Stimulated activated CD8-positive, alpha-beta memory T cell treated with anti-CD3 and anti-CD28 coated beads, Interleukin-15, amount 100 ng/mL, for 48 hours (primary cell): ENCODE measurements at regions not wholly inside any gene's neighbourhood (a gene's known extent, or its start where the extent isn't known, plus 50 kb on each side); places are given as distances from the start of the nearest gene placed in this dataset.

Experiments used
- DNase-seq, 2 donors: peaks; one replicate each; pipeline ENCODE4 v3.0.0-alpha.2; 2020; ENCODE audit warnings: low read depth in 2 of 2

- no peak for DNase-seq
Observed at GRCh38 chr21:18951271-18952038, 547.9 kb upstream of the TMPRSS15 start.

GRCh38 chr21:18954441-18954844 is 550.9 kb upstream of the TMPRSS15 start:
- DNase-seq: no peak

- no peak for DNase-seq
Observed at GRCh38 chr21:18959817-18960216, 556.2 kb upstream of the TMPRSS15 start.

GRCh38 chr21:18960306-18960705 is 556.7 kb upstream of the TMPRSS15 start:
- DNase-seq: no peak

GRCh38 chr21:18970416-18970815 is 566.8 kb upstream of the TMPRSS15 start:
- DNase-seq: no peak

- no peak for DNase-seq
Observed at GRCh38 chr21:18970941-18971340, 567.4 kb upstream of the TMPRSS15 start.

- DNase-seq: no peak
Observed at GRCh38 chr21:18985584-18985983, 582.0 kb upstream of the TMPRSS15 start.

GRCh38 chr21:18986197-18986596 is 582.6 kb upstream of the TMPRSS15 start:
- DNase-seq: no peak

- no peak for DNase-seq
Observed at GRCh38 chr21:18987520-18988026, 584.0 kb upstream of the TMPRSS15 start.

- no peak for DNase-seq
Observed at GRCh38 chr21:18989953-18990495, 586.4 kb upstream of the TMPRSS15 start.

GRCh38 chr21:18991846-18992245 is 588.3 kb upstream of the TMPRSS15 start:
- no peak for DNase-seq

GRCh38 chr21:19010251-19010650 is 606.7 kb upstream of the TMPRSS15 start:
- no peak for DNase-seq

GRCh38 chr21:19010996-19011395 is 607.4 kb upstream of the TMPRSS15 start:
- DNase-seq: no peak

- DNase-seq: no peak
Observed at GRCh38 chr21:19011451-19011850, 607.9 kb upstream of the TMPRSS15 start.

- no peak for DNase-seq
Observed at GRCh38 chr21:19013916-19014315, 610.3 kb upstream of the TMPRSS15 start.

GRCh38 chr21:19018529-19018928 is 614.9 kb upstream of the TMPRSS15 start:
- no peak for DNase-seq

- no peak for DNase-seq
Observed at GRCh38 chr21:19022978-19023377, 619.4 kb upstream of the TMPRSS15 start.

- no peak for DNase-seq
Observed at GRCh38 chr21:19026911-19027310, 623.3 kb upstream of the TMPRSS15 start.

GRCh38 chr21:19029816-19030215 is 626.2 kb upstream of the TMPRSS15 start:
- no peak for DNase-seq

- DNase-seq: no peak
Observed at GRCh38 chr21:19031953-19032352, 628.4 kb upstream of the TMPRSS15 start.

- no peak for DNase-seq
Observed at GRCh38 chr21:19034041-19034440, 630.5 kb upstream of the TMPRSS15 start.

- no peak for DNase-seq
Observed at GRCh38 chr21:19034560-19034959, 631.0 kb upstream of the TMPRSS15 start.

GRCh38 chr21:19045876-19046275 is 642.3 kb upstream of the TMPRSS15 start:
- DNase-seq: no peak
